Femur (tissue), 1 donor: ENCODE measurements at regions not wholly inside any gene's neighbourhood (a gene's known extent, or its start where the extent isn't known, plus 50 kb on each side); places are given as distances from the start of the nearest gene placed in this dataset.

Experiments used
- DNase-seq: peaks from one replicate; pipeline ENCODE4 v3.0.0-alpha.2; 2017

DNA sequence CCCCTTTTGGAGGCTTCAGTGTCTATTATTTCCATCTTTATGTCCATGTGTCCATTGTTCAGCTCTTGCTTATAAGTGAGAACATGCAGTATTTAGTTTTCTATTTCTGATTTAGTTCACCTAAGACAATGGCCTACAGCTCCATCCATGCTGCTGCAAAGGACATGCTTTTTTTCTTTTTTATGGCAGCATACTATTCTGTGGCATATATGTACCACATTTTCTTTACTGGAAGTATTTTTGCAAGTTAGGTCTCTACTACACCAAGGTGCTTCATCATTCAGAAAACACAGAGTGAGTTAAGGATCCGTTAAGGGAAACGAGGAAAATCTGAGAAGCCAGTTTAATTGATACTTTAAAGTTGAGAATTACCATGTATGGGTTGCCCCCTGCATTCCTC is 297.2 kb downstream of the CDCA7 start:
- DNase-seq: no peak

DNA sequence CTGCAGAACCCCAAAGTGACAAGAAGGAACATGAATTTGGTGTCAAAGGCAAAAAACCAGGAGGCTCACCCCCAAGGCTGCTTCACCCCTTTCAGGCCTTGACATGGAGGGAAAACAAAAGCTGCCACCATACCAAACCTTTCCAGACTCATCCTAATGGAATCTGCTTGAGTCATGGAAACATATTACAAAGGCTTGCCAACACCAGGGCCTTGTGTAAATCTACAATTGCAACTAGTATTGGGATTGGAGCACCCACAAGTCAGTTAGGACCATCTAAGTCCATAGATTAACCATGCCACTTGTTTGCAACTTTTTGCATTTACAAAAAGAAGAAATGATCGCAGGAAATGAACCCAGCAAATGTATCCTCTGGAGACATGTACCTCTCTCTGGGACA is 297.6 kb downstream of the CDCA7 start:
- no peak for DNase-seq

DNA sequence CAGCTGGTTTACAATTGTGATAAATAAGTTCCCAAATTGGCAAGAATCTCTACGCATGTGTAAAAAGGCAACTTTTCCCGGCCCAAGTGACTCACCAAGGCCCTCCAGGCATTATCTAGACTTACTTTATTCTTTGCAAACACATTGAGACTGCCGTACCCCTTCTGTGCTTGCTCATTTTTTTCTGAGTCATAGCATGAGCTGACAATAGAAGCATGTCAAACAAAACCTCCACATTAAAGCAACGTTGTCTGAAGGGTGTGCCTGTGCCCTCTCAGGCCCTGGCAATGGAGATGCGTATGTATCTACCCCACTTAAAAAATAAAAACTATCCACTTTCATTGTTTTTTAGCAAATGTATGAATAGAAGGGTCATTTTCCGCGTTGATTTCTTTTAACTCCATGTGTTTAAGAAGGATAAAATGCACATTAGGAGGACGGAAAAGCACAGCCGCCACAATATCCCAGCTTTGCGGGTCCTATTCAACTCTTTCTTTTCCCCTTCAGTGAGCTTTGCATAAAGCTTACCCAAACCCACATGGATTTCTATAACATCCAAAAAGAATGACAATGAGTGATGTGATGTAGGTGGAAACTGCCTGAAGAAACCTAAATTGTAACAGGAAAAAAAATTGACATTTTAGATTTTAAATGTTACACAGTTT is 298.2 kb downstream of the CDCA7 start:
- no peak for DNase-seq

DNA sequence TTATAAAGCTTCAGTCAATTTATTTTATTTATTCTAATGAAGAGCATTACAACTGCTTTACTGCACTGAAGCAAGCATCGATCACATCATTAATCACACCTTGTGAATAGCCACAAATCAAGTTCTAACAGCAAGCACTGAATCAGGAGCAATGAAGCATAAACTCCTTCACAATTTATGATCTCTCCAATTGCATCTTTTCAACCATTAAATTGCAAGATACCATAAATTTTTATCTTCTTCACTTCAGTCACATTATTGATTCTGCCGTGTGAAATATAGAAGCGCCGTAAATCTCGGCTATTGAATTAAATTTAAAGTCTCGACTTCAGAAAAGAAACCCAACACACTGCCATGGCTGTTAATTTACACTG is 298.7 kb downstream of the CDCA7 start:
- DNase-seq: no peak

DNA sequence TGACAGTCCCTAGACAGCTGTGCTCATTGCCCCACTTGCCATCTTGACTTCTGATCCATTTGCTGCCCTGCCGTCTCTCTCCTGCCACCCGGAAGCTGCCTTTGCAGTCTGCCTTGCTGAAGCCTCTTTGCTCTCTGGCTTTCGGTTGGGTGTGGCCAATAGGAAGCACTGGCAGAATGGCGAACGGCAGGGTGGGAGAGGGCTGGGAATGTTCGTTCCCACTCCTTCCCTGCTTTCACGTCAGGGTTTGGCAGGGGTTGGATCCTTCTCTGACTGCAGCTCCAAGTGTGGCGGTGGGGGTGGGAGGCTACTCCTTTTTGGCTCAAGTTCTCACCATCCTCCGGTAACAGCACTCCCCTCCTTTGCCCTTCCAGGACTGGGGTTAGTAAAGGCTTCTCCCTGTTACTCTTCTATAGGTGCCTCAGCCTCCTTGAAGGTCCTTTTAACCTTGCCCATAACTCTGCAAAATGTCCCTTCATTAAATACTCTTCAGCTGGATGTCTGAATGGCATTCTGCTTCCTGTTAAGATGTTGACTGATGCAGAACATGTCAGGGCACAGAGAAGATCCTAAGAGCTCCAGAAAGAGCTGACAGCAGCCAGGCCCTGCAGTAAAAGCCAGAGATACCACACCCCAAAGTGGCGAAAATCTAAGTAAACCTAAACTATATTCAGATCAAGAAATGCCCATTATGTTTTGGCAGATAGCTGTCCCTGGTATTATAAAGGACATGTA is 299.7 kb downstream of the CDCA7 start:
- no peak for DNase-seq

DNA sequence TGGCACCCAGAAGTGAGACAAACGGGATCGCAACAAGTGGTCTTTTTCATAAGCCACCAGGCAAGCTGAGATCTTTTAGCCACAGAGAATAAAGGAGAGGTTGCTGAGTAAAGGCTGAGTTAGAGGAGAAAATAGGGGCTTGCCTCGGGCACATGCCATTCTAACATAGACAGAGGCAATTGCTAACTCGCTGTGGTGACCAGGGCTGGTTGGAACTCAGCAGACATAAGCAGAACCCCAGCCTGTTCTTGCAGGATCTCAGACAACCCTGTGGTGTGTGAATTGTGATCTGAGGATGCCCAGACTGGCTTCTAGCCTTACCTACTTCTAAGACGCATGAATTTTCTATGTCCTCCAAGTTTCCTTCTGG is 300.2 kb downstream of the CDCA7 start:
- DNase-seq: no peak

DNA sequence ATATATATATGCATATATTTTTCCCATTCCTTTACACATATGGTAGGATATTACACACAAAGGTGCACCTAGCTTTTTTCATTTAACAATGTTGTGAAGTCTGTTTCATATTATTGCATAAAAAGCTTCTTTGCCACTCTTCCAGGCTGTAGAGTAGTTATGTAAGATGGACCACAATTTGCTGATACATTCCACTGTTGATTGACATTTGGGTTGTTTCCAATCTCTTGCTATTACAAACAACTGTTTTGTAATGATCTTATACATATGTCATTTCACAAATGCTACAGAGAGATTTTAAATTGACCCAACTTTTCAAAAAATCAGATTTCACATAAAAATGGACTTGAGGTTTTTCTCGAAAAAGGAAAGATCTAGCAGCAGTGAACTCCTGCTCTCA is 301.4 kb downstream of the CDCA7 start:
- no peak for DNase-seq

DNA sequence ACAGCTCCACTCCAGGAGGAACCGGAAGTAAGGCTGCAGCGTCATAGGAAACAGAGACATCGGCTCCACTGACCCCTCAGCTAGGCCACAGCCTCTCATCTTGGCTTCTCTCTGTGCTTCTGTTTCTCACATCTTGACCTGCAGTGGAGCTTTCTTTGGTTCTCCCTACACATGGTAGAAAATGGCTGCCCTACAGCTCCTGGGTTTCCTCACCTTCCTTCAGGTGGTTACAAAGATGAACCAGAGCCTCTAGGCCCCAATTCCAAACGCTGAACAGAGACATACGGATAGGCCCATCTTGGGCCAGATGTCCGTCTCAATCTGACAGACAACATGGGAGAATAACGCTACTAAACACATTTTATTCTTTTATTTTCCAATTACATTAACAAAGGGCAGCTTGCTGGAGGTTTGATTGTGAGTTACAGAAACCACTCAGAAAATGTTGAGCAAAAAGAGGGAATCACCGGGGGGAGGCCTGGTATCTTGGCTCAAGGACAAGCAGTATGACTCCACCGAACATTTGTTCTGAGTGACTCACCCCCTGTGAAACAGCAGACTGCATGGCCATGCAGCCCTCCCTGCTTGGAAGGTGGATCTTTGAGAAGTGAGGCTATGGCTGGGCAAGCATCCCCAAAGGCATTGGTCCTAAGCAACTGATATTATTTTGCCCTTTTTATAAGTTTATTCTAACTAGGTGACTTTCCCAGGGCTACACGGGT is 303.5 kb downstream of the CDCA7 start:
- no peak for DNase-seq

DNA sequence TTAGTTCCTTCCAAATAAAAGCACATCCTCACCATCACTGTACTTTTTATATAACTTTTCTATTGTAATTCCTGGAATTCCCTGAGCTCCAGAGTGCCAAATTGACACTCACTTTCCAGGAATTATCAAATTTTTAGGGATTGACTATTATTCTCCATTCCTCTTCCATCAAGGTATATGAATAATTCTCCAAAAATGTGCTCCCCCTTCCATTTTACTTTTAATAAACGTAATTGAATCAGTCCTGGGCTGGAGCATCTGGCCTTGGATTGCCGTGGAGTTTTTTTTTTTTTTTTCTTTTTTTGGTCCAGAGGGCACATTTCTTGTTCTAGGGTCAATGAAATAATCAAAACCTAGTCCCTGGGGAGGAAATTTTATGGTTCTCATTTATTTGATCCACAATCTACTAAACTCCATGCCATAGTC is 304.3 kb downstream of the CDCA7 start:
- no peak for DNase-seq

DNA sequence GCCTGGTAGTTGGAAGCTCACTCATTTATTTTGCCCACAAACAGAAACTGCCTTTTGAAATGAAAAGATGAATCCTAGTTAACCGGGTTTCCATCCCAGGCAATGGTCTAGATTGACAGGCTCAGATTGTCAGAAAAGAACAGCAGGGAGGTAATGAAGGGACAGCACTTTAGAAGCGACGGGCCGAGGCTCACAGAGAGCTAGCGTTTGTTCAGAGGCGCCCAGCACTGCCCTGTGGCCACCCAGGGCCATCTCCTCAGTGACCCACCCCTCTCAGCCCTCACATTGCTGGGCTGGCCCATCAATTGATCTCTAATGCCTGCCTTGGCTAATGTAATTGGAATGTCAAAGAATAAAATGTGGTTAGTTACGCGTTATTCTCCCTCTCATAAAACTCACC is 304.8 kb downstream of the CDCA7 start:
- DNase-seq: no peak

DNA sequence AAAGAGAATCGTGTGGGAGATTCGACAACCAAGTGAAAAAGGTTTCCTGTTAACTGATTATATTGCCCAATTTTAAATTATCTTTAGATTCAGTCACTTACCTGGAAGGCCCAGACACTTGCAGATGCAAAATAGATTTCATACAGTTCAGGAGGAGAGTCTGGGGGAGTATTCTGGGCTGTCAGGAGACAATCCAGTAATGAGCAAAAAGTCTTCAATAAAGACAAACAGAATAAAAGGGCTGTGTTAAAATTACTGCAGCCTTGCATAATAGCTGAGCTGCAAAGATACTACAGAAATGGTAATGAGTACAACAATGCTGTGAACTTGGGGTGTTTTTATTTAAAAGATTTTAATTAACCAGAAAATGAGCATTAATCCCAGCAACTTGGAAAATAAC is 303.6 kb downstream of the SP3 start:
- no peak for DNase-seq

DNA sequence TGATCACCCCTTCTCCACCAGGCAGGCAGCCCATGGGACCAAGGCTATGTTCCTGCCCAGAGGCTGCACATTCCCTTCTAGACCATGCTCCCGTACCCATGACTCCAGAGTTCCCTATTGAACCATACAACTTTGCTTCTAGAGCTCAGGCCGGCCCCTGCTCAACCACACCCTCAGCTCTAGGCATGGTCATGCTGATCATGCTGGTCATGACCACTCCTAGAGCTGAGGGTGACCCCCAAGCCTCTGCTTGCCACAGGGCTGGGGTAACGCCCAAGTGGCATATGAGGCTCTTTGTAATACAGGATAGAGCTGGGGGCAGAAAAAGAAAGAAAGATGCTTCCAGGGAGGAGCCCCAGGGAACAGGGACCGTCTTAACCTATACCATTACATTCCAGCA is 301.8 kb downstream of the SP3 start:
- DNase-seq: no peak

DNA sequence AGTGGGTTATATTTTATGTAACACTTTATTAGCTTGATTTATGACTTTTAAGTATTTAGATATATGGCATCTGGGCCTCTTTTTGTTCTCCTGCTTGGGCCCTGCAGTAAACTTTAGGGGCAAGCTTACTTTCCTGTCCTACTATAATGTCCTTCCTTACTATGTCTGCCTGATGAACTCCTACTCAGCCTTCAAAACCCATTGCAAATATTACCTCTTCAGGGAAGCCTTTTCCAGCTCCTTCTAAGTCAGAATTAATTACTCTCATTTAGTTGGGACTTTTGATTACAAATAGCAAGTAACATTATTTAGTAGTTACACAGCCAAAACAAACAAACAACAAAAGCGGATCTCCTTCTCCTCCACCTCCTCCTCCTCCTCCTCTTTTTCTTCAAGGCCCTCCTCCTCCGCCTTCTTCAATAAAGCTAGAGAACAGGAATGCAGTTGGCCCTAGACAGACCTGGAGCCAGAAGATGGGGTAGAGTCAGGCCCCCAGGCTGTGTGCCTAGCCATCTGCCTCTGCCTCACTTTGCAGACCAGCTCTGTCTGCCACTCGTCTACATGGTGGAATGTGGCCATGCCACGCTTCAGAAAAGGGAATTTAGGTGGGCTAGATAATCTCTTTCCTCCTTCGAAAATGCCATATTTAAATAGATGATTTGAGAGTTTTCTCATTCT is 301.2 kb downstream of the SP3 start:
- DNase-seq: no peak

DNA sequence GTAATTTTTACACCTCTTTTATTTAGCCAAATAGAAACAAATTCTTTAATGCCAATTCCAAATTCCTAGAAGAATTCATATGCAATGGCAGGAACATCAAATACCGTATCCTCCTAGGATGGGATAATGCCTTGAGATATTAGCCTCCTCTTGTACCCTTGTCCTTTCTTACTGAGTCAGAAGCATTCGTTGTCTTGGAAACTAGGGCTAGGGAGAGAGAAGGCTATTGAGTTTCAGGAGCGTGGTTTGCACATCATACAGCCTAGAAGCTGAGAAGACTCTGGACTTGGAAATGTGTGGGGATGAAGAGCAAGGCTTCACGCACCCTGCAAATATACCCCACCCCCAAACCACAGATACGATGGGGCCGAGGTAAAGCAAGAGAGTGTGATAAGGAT is 300.7 kb downstream of the SP3 start:
- DNase-seq: no peak

DNA sequence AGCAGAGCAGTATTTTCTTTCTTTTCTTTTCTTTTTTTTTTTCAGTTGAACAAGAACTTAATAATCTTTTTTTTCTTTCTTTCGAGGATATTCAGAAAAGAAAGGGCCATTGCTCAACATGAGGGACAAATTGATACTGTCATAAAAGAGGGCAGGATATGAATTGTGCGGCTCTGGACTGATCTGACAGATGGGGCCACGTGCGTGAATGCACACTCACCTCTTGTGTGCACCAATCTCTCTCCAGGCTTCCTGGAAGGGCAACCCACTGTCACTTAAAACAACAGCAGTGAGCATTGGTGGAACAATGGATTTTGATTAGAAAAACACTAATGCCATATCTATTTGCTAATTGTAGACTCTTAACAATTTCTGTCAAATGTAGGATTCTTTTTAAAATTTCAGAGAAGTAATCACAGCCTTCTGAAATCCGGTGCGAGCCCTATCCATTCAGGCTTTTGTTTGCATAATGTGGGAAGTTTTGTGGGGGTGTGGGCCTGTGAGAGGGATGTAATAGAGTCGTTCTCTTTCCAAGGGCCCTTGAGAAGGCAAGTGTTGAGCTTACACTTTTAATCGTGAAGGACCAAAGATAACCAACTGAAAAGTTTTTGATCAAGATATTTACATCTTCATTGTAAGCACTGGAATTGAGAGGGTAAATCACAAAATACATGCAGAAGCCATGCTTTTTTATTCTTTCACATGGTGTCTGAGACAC is 298.8 kb downstream of the SP3 start:
- DNase-seq: no peak

DNA sequence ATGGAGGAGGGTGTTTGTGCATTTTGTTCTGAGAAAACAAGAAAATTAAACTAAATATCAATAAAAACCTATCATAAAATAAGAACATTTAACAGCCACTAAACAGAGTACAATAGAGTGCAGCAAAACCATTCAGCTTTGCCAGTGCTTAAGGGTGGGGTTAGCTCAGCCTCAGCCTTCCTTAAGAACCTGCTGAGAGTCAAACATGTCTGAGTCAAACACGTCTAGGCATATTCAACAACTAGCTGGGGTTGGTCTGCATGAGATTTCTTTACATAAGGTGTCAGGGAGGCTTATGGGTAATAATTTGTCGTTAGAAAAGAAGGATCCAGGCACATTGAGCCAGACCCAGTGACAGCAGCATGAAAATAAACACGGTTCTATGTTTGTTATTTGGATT is 298.2 kb downstream of the SP3 start:
- DNase-seq: no peak

DNA sequence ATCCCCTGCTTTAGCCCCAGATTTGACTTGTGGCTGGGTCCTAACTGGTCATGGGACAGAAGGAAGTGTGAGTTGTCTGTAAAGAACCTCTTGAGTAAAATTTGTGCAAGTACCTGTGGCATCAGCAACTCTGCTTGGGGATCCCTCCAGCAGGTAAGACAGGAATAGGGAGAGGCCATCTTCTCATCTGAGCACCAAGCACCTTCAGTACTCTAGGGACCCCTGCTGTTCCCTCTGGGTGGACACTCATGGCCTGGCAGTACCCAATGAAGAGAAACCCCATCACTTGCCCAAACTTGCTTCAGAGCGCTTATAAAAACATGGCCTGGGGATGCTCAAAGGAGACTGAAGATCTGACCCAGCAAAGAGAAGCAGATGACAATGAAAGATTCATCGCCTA is 297.8 kb downstream of the SP3 start:
- no peak for DNase-seq

DNA sequence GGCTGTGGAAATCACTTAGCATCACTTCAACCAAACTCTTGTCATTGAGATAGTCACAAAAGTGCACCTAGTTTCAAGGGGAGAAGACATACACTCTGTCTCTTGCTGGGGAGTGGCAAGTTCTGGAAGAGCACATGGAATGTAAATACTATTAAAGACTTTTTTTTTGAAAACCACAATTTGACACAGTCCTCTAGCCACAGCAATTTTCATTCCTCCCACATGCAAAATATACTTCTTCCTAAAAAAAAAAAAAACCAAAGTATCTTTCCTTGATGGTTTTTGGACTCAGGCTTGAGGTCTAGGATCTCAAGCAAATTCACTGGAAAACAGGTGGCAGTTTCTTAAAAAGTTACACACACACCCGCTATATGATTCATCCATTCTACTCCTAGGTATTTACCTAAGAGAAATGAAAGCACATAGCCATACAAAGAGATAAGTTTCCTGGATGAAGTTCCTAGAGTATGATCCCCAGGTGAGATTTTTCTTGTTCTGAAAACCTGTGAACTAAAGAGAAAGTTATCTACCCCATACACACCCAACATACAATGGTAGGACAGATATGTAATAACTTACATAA is 295.8 kb downstream of the SP3 start:
- no peak for DNase-seq

DNA sequence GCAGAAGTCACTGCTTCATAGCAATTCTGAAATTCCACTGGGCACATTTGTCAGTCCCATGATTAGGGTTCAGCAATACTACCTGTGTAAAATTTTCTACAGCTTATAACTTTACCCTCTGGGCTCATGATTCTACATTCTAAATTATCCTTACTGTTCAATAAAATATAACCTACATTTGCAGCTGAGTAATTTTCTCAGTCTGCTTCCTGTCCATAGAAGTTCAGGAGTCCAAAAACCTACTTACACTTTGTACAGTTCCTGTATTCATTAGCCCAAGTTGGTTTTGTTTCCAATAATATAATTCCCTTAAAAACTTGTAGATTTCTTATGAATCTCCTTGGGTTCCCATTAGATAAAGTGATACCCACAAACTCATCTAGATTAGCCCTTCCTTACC is 295.3 kb downstream of the SP3 start:
- DNase-seq: no peak

DNA sequence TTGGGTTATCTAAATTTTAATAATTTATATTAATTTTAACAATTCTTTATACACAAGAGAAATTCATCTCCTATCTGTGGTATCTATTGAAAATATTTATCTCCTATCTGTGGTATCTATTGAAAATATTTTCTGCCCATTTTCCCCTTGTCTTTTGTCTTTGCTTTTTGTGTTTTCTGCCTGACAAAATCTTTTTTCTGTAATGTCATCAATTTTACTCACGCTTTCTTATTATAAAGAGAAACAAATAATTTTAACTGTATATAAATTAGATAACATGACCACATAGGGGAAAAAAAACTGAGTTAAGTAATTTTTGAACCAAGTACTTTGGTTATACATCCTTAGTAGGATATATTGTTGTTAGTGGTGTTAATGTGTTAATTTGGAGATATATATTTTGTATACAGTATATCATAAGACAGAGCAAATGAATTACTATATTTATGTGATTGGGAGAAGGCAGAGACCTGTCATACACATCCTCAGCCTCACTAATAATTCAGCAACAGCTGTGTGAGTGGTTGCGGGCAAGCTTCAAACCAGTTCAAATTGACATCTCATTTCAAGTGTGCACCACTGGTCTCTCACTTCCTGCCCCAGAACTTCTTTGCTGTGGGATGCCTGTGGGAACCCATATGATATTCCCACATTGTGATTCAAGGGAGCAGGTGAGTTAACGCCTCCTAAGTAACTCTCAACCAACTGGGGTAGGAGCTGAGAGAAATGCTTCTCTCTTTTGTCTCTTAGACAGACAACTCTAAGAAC is 292.4 kb downstream of the SP3 start:
- DNase-seq: no peak

DNA sequence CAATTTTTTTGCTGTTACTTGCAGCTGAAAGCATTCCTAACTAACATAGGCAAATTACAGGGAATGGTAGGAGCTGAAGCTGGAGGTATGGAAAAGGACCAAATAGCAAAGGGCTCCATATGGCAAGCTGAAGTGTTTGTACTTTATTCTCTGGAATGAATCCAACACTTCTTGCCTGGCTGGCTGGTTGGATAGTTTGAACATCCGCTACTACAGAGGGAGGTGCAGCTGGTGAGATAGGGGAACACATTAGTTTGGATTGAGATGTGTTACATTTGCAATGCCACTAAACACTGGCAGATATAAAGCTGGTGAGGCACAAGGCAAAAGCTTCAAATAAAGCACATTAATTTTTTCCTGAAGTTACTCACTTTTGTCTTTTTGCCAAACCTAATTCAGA is 291.5 kb downstream of the SP3 start:
- DNase-seq: no peak

DNA sequence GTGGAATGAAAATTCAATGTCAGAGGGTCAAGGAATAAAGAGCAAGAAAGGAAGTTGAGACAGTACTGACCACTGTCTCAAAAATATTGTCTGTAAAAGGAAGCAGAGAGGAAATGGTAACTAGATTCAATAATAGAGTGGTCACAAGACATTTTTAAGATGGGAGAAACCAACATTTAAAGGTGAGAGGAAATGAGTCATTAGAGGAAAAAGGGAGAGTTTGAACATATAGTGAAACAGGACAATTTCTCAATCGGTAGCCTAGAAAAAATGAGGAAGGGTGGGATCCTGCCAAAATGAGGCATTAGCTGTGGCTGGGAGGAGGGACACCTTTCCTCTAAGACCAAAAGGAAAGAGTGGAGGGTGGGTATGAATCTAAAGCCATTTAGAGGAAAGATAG is 288.5 kb downstream of the SP3 start:
- no peak for DNase-seq
